ENCODE measurements at regions not wholly inside any gene's neighbourhood (a gene's known extent, or its start where the extent isn't known, plus 50 kb on each side); places are given as distances from the start of the nearest gene placed in this dataset.

DNA sequence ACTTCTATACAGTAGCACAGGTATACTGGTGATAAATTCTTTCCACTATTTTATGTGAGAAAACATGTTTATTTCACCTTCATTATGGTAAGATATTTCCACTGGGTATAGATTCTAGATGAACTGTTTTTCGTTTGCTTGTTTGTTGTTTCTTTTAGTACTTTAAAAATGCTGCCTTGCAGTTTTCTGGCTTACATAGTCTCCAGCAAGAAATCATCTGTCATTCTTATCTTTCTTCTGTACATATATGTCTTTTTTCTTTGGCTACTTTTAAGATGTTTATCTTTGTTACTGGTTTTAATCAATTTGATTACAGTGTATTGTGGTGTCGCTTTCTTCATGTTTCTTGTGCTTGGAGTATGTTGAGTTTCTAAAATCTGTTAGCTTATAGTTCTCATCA lies 333.3 kb upstream of the HTR2A start:
- no peak overlapping the region for H3K4me3 Mint-ChIP-seq
- ATAC-seq (replicated peaks), result no peak
- H3K4me1 Mint-ChIP-seq, result no peaks in the 10 kb centered on the region
- no peaks in the 10 kb centered on the region for H3K36me3 Mint-ChIP-seq (ENCODE audit: low read depth)
- H3K27ac Mint-ChIP-seq, result no peak overlapping the region
- peaks cover 13% of the 10 kb centered on the region for H3K9me3 Mint-ChIP-seq
- H3K27me3 Mint-ChIP-seq, result no peaks in the 10 kb centered on the region

DNA sequence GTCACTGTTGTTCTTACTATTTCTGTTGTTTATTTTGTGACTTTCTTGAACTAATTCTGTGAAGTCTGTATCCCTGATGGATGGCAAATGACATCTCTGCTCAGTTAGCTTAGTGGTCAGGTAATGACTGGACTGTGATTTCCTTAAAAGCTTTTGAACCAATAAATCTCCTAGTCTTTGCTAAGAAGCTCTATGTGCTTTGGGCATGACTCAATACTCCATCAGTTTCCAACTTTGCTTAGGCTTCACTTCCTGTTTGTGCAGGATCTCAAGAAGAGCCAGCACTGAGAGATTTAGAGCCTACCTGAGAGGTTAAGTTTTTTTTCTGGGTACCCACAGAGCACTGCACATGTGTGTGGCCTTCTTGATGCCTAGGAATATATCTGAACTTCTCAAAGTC lies 329.7 kb upstream of the HTR2A start:
- no peaks in the 10 kb centered on the region for H3K36me3 Mint-ChIP-seq (ENCODE audit: low read depth)
- H3K9me3 Mint-ChIP-seq, result peaks cover 10% of the 10 kb centered on the region
- H3K27me3 Mint-ChIP-seq, result no peaks in the 10 kb centered on the region
- no peak overlapping the region for H3K27ac Mint-ChIP-seq
- no peak for ATAC-seq (replicated peaks)
- H3K4me1 Mint-ChIP-seq, result no peaks in the 10 kb centered on the region
- H3K4me3 Mint-ChIP-seq, result no peak overlapping the region

DNA sequence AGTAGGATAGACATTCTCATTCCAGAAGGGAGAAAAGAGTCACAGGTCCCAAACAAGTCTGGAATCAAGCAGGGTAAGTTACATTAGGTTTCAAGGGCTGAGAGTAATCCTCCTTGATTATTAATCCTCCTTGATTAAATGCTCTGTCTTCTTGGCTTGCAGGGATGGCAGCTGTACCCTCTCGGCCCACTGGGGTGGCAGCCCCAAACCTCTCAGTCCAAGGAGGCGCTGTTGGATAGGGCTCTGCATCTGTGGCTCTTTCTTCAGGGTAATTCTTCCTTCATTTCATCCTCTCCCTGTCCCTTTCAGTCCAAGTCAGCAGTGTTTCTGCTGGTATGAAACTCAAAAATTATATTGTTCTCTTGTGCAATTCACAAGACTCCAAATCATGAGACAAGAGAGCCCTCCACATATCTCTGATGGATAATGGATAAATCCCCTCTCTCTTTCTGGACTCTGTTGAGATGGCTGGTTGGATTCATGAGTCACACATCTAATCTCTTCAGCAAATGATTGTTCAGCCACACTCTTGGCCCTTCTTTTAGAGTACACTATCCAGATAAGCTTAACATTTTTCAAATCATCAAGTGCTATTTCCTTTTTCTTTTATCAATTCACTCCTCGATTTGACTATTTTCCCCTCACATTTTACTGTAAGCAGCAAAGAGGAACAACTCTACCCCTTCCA lies 323.7 kb upstream of the HTR2A start:
- H3K9me3 Mint-ChIP-seq, result peaks cover 9% of the 10 kb centered on the region
- no peak overlapping the region for H3K27ac Mint-ChIP-seq
- ATAC-seq (replicated peaks), result no peak
- no peaks in the 10 kb centered on the region for H3K36me3 Mint-ChIP-seq (ENCODE audit: low read depth)
- H3K4me1 Mint-ChIP-seq, result no peaks in the 10 kb centered on the region
- no peak overlapping the region for H3K4me3 Mint-ChIP-seq
- no peaks in the 10 kb centered on the region for H3K27me3 Mint-ChIP-seq

DNA sequence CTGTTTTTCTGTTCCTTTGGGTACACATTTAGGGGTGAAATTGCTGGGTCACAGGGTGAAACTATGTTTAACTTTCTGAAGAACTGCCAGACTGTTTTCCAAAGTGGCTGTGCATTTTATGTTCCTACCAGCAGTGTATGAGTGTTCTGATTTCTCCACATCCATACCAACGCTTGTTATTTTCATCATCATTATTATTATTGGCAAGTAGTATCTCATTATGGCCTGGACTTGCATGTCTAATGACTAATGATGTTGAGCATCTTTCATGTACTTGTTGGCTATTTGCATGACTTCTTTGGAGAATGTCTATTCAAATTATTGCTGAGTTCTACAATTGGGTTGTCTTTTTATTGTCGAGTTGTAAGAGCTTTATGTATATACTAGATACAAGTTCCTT lies 321.8 kb upstream of the HTR2A start:
- Mint-ChIP-seq H3K27ac (no peak overlapping the region), H3K27me3 (no peaks in the 10 kb centered on the region), H3K9me3 (peaks cover 9% of the 10 kb centered on the region), H3K36me3 (ENCODE audit: low read depth) (no peaks in the 10 kb centered on the region), H3K4me3 (no peak overlapping the region), H3K4me1 (no peaks in the 10 kb centered on the region)
- no peak for ATAC-seq (replicated peaks)

DNA sequence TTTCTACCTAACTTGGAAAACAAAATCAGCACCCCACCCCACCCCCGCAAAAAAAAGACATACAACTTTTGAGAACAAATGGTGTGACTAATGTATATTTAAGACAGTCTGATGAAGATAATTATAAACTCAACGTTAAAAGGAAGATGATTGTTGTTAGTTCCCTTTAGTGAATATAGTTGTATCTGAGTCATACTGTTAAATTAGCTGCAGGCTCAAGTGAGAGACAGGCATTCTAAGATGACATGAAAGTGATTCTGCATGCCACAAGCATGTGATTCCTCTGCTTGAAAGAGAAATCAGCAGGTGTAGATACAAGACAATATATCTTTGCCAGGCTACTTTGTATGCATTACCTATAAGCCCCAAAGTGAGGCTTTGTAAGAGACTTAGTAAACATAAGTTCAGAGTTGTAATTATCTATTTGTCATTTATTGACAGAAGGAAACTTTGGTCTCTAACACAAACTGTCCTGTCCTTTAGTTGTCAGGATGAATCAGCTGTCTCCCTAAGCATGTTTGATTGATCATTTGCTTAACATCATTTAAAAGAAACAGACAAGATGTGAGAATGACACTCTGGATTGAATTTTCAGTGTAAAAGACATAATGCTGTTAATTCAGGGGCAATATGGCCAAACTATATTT lies 319.4 kb upstream of the HTR2A start:
- no peaks in the 10 kb centered on the region for H3K4me1 Mint-ChIP-seq
- peaks cover 2% of the 10 kb centered on the region for H3K27me3 Mint-ChIP-seq
- no peak overlapping the region for H3K27ac Mint-ChIP-seq
- H3K9me3 Mint-ChIP-seq, result peaks cover 9% of the 10 kb centered on the region
- H3K36me3 Mint-ChIP-seq (ENCODE audit: low read depth), result no peaks in the 10 kb centered on the region
- no peak for ATAC-seq (replicated peaks)
- no peak overlapping the region for H3K4me3 Mint-ChIP-seq

DNA sequence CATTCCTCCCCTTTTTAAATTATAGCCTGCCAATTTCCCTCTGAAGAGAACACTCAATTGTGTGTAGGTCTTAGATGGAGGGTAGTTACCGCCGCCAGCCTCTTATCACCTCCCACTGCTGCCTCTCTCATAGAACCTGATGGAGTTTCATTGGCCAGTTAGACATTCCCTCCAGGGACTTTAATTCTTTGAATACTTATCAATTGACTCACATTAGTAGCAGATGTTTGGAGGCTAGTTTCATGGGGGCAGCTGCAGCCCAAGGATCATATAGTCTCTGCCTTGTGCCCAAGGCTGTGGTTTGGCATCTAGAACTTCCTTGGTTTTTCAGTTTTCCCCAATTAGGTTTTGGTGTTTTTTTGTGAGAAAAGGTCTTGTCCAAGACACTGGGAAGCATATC lies 318.9 kb upstream of the HTR2A start:
- no peak for ATAC-seq (replicated peaks)
- Mint-ChIP-seq H3K27me3 (peaks cover 7% of the 10 kb centered on the region), H3K36me3 (ENCODE audit: low read depth) (no peaks in the 10 kb centered on the region), H3K27ac (no peak overlapping the region), H3K9me3 (peaks cover 5% of the 10 kb centered on the region), H3K4me1 (no peaks in the 10 kb centered on the region), H3K4me3 (no peak overlapping the region)

DNA sequence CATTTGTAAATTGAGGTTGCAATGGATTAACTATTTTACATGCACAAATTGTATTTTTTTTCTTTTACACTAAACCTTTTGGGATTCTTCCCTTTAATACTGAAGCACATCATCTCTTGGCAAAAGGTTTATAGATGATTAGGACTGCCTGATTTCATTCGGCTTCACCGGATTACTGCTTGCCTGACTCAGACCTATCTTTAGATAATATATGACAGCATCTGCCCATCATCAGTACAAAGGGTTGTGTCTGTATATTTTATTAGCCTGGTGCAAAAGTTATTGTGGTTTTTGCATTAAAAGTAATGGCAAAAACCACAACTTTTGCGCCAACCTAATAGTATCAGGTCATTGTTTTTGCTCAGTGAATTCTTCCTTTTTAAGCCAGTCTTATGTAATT lies 316.2 kb upstream of the HTR2A start:
- Mint-ChIP-seq H3K27me3 (peaks cover 7% of the 10 kb centered on the region), H3K4me3 (no peak overlapping the region), H3K4me1 (no peaks in the 10 kb centered on the region), H3K9me3 (no peaks in the 10 kb centered on the region), H3K36me3 (ENCODE audit: low read depth) (no peaks in the 10 kb centered on the region), H3K27ac (no peak overlapping the region)
- ATAC-seq (replicated peaks), result no peak

DNA sequence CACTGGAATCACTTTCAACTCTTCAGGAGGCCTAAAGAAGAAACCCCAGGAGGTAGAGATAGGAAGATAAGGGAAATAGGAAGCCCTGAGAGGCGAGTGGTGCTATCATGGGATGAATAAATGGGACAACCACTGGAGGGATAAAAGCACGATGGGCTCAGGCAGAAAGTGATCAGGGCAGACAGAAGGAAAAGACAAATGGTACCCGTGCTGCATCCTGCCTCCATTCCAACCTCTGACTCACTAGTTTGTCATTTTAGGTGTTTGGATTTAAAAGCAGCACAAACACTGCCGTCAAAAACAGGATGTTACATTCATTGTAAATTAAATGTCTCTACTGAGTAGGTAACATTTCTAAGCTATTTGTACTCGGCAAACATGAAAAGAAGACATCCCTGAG lies 314.3 kb upstream of the HTR2A start:
- H3K9me3 Mint-ChIP-seq, result no peaks in the 10 kb centered on the region
- no peaks in the 10 kb centered on the region for H3K4me1 Mint-ChIP-seq
- H3K27me3 Mint-ChIP-seq, result peaks cover 7% of the 10 kb centered on the region
- H3K27ac Mint-ChIP-seq, result no peak overlapping the region
- ATAC-seq (replicated peaks), result no peak
- no peaks in the 10 kb centered on the region for H3K36me3 Mint-ChIP-seq (ENCODE audit: low read depth)
- no peak overlapping the region for H3K4me3 Mint-ChIP-seq

DNA sequence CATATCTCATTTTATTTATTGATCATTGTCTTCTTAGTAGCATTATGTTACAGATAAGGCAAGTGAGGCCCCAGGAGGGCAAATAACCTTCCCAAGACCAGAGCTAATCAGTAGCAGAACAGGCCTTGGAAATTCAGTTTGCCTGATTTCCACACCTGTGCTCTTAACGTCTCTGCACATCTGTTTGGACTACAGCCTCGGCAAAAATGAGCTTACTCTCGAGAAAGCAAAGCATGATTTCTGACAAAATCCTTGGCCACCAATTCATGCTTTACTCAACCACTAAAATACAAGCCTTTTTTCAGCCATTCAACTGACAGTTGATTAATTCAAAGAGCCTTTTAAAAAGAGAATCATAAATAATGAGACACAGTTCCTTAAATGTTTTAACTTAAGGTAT lies 309.3 kb upstream of the HTR2A start:
- no peaks in the 10 kb centered on the region for H3K4me1 Mint-ChIP-seq
- H3K27ac Mint-ChIP-seq, result no peak overlapping the region
- no peak overlapping the region for H3K4me3 Mint-ChIP-seq
- ATAC-seq (replicated peaks), result no peak
- peaks cover 4% of the 10 kb centered on the region for H3K9me3 Mint-ChIP-seq
- no peaks in the 10 kb centered on the region for H3K36me3 Mint-ChIP-seq (ENCODE audit: low read depth)
- peaks cover 3% of the 10 kb centered on the region for H3K27me3 Mint-ChIP-seq

DNA sequence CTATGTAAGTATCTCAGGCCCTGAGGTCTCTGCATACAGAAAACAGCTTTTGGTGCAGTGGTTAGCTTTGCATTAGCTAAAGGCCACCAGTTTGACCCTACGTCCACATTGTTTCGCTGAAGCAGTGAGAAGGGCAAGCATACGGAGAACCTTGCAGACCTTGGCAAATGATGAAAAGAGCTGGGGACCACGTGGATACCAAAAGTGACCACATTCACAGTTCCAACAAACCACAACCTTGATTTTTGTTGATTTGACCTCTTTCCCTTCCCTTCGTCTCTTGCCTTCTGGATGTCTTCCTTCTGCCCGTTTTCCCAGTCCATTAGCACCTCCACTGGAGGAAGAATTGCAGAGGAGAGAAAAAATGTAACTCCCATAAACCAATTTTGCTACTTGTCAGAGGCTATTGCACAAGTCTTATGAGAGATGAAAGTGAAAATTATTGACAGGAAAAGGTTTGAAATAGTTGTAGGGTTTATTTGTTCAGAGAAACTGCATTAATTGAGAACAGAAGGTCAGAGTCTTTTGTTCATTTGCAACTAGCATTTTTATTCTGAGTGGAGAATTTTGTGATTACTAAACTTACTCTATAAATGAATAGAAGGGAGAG lies 293.9 kb upstream of the HTR2A start:
- H3K4me3 Mint-ChIP-seq, result no peak overlapping the region
- no peaks in the 10 kb centered on the region for H3K9me3 Mint-ChIP-seq
- peaks cover 4% of the 10 kb centered on the region for H3K27me3 Mint-ChIP-seq
- ATAC-seq (replicated peaks), result no peak
- no peak overlapping the region for H3K27ac Mint-ChIP-seq
- no peaks in the 10 kb centered on the region for H3K4me1 Mint-ChIP-seq
- no peaks in the 10 kb centered on the region for H3K36me3 Mint-ChIP-seq (ENCODE audit: low read depth)

DNA sequence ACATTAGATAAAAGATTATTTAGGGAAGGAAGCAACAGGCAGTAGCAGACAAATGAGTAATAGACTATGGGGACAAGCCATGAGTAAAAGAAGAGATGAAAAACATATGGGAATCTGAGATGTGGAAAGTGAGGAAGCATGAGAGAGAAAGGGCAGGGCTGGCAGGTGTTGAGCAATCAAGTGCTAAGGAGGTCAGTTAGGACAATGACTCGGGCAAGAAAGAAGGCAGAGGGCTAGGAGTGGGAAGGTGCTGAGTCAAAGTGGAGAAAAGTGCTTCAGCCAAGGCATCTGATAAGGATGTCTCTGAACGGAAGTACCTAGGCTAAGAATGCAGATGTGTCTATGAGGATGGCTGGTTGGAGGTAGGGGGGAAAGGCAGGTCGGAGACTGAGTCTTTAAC lies 291.9 kb upstream of the HTR2A start:
- Mint-ChIP-seq H3K27ac (no peak overlapping the region), H3K4me1 (no peaks in the 10 kb centered on the region), H3K36me3 (ENCODE audit: low read depth) (no peaks in the 10 kb centered on the region), H3K4me3 (no peak overlapping the region), H3K9me3 (no peaks in the 10 kb centered on the region), H3K27me3 (peaks cover 4% of the 10 kb centered on the region)
- no peak for ATAC-seq (replicated peaks)

DNA sequence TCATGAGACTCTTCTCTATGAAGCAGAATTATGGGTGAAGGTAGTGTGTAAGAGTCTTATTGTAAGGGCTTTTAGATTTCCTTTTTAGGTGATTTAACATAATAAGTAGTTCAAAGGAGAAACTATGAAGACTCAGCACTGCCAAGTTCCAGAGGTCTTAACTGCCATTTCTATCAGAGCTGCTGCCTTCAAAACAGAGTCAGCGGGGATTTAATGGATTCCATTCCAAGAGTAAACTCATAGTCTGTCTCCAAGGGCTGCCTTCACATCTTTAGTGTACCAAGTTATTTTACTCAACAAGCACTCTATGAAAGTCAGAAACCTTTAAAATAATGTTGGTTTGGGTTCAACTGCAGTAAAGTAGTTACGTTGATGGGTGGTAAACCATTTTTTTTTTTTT lies 289.6 kb upstream of the HTR2A start:
- Mint-ChIP-seq H3K4me1 (no peaks in the 10 kb centered on the region), H3K27me3 (peaks cover 4% of the 10 kb centered on the region), H3K36me3 (ENCODE audit: low read depth) (no peaks in the 10 kb centered on the region), H3K4me3 (no peak overlapping the region), H3K9me3 (no peaks in the 10 kb centered on the region), H3K27ac (no peak overlapping the region)
- ATAC-seq (replicated peaks), result no peak

DNA sequence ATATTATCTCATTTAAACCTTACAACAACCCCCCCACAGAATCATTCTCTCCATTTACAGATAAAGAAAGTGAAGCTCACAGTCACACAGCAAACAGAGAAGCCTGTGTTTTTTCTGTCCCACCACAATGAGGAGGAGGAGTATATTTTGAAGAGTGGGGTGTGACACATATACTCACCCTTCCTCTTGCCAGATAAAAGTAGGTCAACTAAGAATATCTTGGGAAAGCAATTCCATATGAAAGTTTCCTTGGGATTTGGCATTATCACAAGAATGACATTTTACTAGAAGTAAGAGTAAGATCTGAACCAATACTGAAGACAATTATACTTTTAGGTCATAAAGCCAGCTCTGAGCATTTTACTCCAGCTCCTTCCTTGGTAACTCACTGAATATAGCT lies 287.5 kb upstream of the HTR2A start:
- no peaks in the 10 kb centered on the region for H3K4me1 Mint-ChIP-seq
- H3K27me3 Mint-ChIP-seq, result peaks cover 4% of the 10 kb centered on the region
- no peaks in the 10 kb centered on the region for H3K36me3 Mint-ChIP-seq (ENCODE audit: low read depth)
- no peaks in the 10 kb centered on the region for H3K9me3 Mint-ChIP-seq
- no peak overlapping the region for H3K4me3 Mint-ChIP-seq
- no peak for ATAC-seq (replicated peaks)
- H3K27ac Mint-ChIP-seq, result no peak overlapping the region

DNA sequence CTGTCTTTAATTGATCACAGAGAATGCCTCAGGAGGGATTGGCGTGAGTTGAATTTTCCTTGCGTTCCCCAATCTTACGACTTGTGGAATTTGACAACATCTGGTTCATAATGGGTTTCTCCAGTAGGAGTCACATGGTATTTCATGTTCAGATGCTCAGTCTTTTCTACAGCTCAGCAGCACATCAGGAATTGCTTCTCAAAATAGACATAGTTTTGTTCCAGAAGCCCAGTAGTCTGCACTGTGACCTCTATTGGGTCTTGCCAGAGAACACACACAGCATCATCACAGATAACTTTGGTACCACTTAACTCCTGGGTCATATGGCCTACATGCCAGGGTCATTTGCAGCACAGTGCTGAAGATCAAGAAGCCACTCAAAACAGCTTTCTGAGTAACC lies 282.5 kb upstream of the HTR2A start:
- H3K27ac Mint-ChIP-seq, result no peak overlapping the region
- no peaks in the 10 kb centered on the region for H3K9me3 Mint-ChIP-seq
- no peaks in the 10 kb centered on the region for H3K27me3 Mint-ChIP-seq
- no peak for ATAC-seq (replicated peaks)
- H3K36me3 Mint-ChIP-seq (ENCODE audit: low read depth), result no peaks in the 10 kb centered on the region
- H3K4me1 Mint-ChIP-seq, result no peaks in the 10 kb centered on the region
- H3K4me3 Mint-ChIP-seq, result no peak overlapping the region

DNA sequence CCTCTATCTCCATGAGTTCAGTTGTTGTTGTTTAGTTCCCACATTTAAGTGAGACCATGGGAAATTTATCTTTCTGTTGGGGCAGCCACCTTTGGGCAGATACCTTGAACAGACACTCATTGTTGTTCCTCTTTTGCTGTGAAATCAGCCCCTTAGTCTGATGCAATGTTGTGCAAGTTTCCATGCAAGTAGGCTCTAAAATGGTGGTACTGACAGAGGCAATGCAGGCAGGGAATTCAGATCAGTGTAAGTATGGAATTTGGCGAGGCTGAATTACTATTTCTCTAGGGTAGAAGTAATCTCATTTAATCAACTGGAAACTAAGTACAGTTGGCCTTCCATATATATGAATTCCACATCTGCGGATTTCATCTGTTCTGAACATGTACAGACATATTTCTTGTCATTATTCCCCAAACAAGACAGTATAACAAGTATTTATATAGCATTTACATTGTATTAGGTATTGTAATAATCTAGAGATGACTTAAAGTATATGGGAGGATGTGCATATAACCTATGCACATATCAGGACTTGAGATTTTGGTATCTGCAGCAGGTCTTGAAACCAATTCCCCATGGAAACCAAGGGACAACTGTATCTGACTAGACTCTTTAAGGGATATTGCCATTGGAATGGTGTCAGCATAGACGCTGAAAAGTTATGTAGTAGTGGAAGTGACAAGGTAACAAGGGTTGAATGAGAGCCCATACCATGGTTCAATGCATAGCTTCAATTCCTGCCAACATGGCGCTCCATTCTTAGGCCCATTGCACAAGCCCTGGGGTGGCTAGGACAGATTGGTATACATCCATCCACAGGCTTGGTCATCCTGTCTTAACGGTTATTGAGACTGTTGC lies 281.5 kb upstream of the HTR2A start:
- Mint-ChIP-seq H3K4me1 (no peaks in the 10 kb centered on the region), H3K9me3 (no peaks in the 10 kb centered on the region)

More for the DNA sequence above, 281.5 kb upstream of the HTR2A start:
- Mint-ChIP-seq H3K36me3 (ENCODE audit: low read depth) (no peaks in the 10 kb centered on the region), H3K27ac (no peak overlapping the region), H3K4me3 (no peak overlapping the region), H3K27me3 (no peaks in the 10 kb centered on the region)
- no peak for ATAC-seq (replicated peaks)
